Epithelial cell of esophagus (primary cell): ENCODE measurements at regions not wholly inside any gene's neighbourhood (a gene's known extent, or its start where the extent isn't known, plus 50 kb on each side); places are given as distances from the start of the nearest gene placed in this dataset.

Source experiments
- DNase-seq: peaks from one replicate; pipeline ENCODE4 v3.0.0; 2010; ENCODE audit warnings: low read depth
- H3K4me3 ChIP-seq: 2 replicates; pipeline ENCODE4 v1.5.1; 2011; ENCODE audit warnings: mild to moderate bottlenecking, low read length, control low read depth
- CTCF ChIP-seq: IDR thresholded peaks from 2 replicates; pipeline ENCODE4 v1.5.1; 2011; ENCODE audit warnings: low read depth, mild to moderate bottlenecking, low read length, control low read depth, inconsistent platforms; ENCODE audit not compliant: insufficient read depth; ENCODE audit errors: missing control alignments

DNA sequence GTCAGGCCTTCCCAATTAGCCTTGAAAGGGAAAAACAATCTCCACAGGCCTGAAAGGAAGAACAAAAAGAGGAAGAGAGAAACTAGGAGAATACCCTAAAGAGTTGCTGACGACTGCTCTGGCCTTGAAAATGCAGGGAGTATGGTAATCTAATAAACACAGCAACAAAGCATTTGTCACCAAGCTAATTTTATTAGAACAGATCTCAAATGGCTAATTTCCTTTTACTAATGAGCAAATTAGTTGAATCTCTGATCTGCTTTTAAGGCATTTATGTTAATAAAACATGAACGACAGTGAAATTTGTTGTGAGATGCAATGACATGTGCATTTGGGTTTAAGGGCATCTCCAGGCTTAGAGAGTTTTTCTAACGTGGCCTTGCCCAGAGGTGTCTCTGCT is 212.2 kb downstream of the BUD13 start:
- H3K4me3 ChIP-seq, result no peak overlapping the region
- TF ChIP-seq CTCF, result no peak
- DNase-seq, result no peak

GRCh38 chr11:116558504-116559211 is 214.1 kb downstream of the BUD13 start:
- DNase-seq, result no peak

DNA sequence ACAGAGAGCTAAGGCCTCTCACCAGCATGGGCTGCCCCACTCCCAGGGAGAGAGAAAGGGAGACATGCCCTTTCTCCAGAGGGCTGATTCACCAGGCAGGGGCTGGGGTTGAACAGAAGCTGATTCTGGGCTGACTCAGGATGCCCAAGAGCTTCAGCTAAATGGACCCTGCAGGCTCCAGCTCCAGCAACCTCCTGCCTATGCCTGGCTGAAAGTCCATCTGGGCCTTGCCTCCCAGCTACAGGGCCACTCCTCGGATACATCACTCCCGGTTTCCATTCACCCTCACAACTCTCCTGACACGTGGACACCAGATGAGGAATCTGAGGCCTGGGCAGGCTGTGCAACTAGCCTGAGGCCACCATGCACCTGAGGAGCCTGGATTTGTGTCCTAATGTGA is 215.5 kb downstream of the BUD13 start:
- no peak for DNase-seq
- no peak for TF ChIP-seq CTCF
- H3K4me3 ChIP-seq, result no peak overlapping the region

More at GRCh38 chr11:116558504-116559211, 214.1 kb downstream of the BUD13 start:
- H3K4me3 ChIP-seq, result no peak overlapping the region
- no peak for TF ChIP-seq CTCF

- TF ChIP-seq CTCF, result no peak
- DNase-seq, result no peak
Measured at GRCh38 chr11:116556483-116556882, 216.3 kb downstream of the BUD13 start.

DNA sequence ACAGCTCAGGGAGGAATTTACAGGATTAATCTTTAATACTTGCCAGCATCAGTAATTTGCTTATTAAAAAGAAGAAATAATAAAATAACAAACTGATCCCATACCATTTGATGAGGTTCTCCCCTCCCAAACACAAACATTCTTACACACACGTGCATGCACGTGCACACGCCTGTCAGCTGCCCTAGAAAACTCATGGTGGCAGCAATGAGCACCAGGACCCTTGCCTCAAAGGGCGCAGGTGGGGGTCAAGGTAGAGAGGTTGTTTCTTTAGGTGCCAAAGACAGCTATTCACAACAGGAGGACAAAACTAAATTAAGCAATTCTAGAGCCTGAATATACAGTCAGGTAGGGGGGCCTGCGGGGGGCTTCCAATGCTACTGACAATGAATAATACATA is 219.3 kb downstream of the BUD13 start:
- TF ChIP-seq CTCF, result no peak
- H3K4me3 ChIP-seq, result no peak overlapping the region
- no peak for DNase-seq

More at GRCh38 chr11:116556483-116556882, 216.3 kb downstream of the BUD13 start:
- H3K4me3 ChIP-seq, result no peak overlapping the region

- DNase-seq, result no peak
- no peak for TF ChIP-seq CTCF
- H3K4me3 ChIP-seq, result no peak overlapping the region
Measured at GRCh38 chr11:116551576-116551975, 221.2 kb downstream of the BUD13 start.

GRCh38 chr11:116548256-116548655 is 224.5 kb downstream of the BUD13 start:
- no peak overlapping the region for H3K4me3 ChIP-seq
- no peak for DNase-seq
- TF ChIP-seq CTCF, result no peak
